Fibroblast of villous mesenchyme (primary cell): ENCODE measurements at regions not wholly inside any gene's neighbourhood (a gene's known extent, or its start where the extent isn't known, plus 50 kb on each side); places are given as distances from the start of the nearest gene placed in this dataset. TPM values are rescaled to one million over a fixed set of nuclear protein-coding genes. Genes with fewer than 3 reads are reported as not detected.

Experiments
- DNase-seq: peaks from one replicate; pipeline ENCODE4 v3.0.0-alpha.2; 2010; ENCODE audit warnings: low read depth
- H3K4me3 ChIP-seq: 2 replicates; pipeline ENCODE4 v1.5.1; 2011; ENCODE audit warnings: low read depth, mild to moderate bottlenecking, low read length
- CTCF ChIP-seq: IDR thresholded peaks from 2 replicates; pipeline ENCODE4 v1.5.1; 2012; ENCODE audit warnings: low read depth, mild to moderate bottlenecking, low read length; ENCODE audit not compliant: insufficient read depth
- small RNA-seq: library from RNA; depleted of rRNA; stranded (forward); fragments of <200 nt; gene quantifications from one replicate; pipeline ENCODE3, GENCODE V24; 2012

- no peak overlapping the region for H3K4me3 ChIP-seq
- DNase-seq = peak; percentile 46
- no peak for TF ChIP-seq CTCF
Observed at GRCh38 chr21:27024971-27025370, 58.1 kb upstream of the ADAMTS5 start.

GRCh38 chr21:27024301-27024700 lies 57.4 kb upstream of the ADAMTS5 start:
- H3K4me3 ChIP-seq = no peak overlapping the region
- DNase-seq = peak; percentile 45
- no peak for TF ChIP-seq CTCF

- TF ChIP-seq CTCF = no peak
- H3K4me3 ChIP-seq = no peak overlapping the region
- no peak for DNase-seq
Observed at GRCh38 chr21:27023186-27023585, 56.3 kb upstream of the ADAMTS5 start.

- no peak for DNase-seq
- no peak overlapping the region for H3K4me3 ChIP-seq
- TF ChIP-seq CTCF = no peak
Observed at GRCh38 chr21:27021801-27022200, 54.9 kb upstream of the ADAMTS5 start.

- H3K4me3 ChIP-seq = no peak overlapping the region
- no peak for DNase-seq
- TF ChIP-seq CTCF = no peak
Observed at GRCh38 chr21:27021046-27021445, 54.2 kb upstream of the ADAMTS5 start.

- TF ChIP-seq CTCF = no peak
- no peak overlapping the region for H3K4me3 ChIP-seq
- DNase-seq = no peak
Observed at GRCh38 chr21:27017246-27017645, 50.4 kb upstream of the ADAMTS5 start.

Small RNA genes in the stretch of these regions (small RNA-seq; reads per million reads assigned to genes)
- not detected for gene NCSTNP1
- not detected for gene RF00026
